NCI-H146 treated with DMSO at 0.1 percent for 48 hours (cell line): ENCODE measurements at regions not wholly inside any gene's neighbourhood (a gene's known extent, or its start where the extent isn't known, plus 50 kb on each side); places are given as distances from the start of the nearest gene placed in this dataset.
A peak's percentile ranks its signal among the peaks of the same experiment; 100 is the strongest.
"Not testable (repeated sequence)": the region's sequence is repeated elsewhere in the genome, so short reads cannot be mapped to it uniquely, and the experiment has no call there.

ENCODE experiments used
- DNase-seq: peaks from one replicate; lab custom pipeline; 2025; ENCODE audit not compliant: unreplicated experiment; lab: John Stamatoyannopoulos, UW

DNA sequence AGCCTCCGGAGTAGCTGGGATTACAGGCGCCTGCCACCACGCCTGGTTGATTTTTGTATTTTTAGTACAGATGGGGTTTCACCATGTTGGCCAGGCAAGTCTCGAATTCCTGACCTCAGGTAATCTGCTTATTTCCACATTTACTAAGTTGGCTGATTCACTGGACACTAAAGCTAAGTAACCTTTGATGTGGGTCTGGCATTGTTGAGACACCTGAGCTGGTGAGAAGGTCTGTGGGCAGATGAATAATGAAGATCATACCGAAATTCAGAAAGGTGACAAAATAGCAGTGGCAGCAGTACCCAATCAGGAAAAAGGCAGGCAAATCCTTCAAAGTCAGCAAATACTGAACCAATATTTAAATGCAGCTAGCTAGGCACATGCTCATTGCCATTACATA, 210.6 kb upstream of the ZNF608 start:
- no peak for DNase-seq

DNA sequence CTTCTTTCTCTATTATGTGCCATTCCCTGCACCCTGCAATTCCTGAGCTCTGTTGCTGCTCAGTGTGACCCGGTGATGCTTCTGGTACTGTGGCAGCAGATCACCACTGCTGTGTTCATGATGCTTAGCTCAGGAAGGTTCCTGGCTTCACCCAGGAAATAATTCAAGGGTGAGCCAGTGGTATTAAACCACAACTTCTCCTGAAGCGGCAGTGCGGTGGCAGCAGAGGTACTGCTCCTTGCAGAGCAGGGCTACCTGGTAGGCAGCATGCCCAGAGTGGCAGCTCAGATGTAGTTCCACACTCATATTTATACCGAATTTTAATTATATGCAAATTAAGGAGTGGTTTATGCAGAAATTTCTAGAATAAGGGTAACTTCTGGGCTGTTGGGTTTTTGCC, 213.8 kb upstream of the ZNF608 start:
- no peak for DNase-seq

DNA sequence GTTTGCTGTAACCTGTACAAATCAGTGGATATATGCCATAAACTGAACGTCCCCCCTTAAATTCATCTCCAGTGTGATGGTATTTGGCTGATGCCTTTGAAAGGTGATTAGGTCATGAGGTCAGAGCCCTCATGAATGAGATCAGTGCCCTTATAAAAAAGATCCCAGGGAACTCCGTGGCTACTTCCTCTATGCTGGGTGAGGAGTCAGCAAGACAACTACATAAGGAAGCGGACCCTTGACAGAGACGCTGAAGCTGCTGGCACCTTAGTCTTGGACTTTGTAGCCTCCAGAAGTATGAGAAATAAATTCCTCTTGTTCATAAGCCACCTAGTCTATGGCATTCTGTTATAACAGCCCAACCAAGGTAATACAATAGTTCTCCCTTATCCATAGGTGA, 215.1 kb upstream of the ZNF608 start:
- no peak for DNase-seq

DNA sequence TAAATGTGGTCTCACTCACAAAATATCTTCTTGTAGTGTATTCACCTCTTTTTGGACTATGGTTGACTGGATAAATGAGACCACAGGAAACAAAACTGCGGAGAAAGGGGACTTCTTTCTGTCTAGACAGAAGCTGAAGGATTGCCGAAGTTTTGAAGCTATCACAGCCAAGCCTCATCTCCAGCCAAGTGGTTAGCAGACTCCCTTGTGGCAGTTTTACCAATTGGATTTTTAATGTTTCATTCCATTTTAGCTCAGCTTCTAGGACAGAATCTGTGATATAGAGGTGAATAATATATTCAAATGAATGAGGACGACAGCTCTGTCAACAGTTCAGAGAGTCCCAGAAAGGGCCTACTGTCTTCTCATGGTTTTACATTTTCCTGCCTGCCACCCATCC, 215.7 kb upstream of the ZNF608 start:
- DNase-seq = no peak

DNA sequence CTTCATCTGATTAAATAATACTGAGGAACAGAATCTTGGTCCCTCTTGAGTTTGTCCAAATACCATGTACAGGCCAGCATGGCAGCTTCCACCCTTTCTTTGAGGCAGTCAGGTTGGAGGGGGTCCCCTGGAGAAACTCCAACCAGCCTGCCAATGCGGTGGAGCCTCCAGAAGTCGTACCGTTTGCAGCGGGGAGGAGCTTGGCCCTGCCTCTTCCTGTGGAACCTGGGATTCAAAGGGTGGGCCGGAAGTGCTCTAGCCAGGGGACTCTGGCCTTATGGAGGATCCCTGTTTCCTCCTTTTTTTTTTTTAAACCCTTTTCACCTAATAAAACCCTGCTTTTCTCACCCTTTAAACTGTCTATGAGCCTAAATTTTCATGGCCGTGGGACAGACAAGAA, 216.3 kb upstream of the ZNF608 start:
- no peak for DNase-seq

DNA sequence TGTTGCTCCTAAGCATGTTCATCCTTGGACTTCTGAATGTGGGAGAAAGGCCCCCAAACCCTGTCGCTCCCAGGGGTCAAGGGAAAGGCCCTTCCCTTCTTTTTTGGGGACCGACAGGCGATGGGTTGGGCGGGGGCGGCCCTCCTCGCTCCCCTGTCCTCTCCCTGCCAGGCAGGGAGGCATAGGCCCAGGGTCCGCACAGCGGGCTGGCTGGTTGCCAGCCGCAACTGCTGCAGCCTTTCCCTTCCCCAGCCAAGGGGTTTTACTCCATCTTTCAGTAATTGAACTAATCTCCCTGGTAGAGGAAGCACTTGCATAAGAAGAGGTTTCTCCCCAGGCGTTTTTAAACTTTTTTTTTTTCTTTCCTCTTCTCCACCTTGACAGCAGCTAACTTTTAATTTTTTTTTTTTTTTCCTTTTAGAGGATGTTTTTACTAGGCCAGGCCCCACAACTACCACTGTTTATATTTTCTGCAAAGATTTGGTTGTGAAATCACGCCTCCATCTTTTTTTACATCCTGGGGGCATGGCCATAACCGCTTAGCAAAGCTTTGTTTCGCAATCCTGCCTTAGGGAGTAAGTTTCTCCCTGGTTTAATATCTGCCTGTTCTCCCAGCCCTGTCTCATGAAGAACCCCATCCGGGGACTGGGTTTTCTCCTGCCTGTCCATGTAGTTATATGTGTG, 216.9 kb upstream of the ZNF608 start:
- no peak for DNase-seq

DNA sequence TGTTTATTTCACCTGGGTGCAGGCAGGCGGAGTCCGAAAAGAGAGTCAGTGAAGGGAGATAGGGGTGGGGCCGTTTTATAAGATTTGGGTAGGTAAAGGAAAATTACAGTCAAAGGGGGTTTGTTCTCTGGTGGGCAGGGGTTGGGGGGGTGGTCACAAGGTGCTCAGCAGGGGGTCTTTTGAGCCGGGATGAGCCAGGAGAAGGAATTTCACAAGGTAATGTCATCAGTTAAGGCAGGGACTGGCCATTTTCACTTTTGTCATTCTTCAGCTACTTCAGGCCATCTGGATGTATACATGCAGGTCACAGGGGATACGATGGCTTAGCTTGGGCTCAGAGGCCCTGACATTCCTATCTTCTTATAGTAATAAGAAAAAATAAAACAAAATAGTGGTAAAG, 220.3 kb upstream of the ZNF608 start:
- DNase-seq = not testable (repeated sequence)

DNA sequence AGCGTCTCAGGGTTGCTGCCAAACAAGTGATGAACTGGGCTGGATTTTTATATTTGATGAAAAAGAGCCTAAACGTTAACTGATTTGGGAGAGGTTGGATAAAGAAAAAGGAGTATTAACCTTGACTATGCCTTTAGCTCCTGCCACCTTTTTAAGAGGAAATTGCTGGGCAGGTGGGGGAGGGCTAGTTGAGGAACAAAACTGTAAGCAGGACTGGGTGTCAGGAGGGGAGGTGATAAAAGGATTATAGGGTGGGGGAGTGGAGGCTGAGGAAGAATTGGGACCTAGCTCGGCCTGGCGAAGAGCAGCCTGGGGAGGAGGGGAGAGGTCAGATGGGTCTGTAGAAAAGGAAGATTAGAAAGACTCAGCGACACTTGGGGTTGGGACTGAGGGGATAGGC, 223.9 kb upstream of the ZNF608 start:
- not testable (repeated sequence) for DNase-seq

DNA sequence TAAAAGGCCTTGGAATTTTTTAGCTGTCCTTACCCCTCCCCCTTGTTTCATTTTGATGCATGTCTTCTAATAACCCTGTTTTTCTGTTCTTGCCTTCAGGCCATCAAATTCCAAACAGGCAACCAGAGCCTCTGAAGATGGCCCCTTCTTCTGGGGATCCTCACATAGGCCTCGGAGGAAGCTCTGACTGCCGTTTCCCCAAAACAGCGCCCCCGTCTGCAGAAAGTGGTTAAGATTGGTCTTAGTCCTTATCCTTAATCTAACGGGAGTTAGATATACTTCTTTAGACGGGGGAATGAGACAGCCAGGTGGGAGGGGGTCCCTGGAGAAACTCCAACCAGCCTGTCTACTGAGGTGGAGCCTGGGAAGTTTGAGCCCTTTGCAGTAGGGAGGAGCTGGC, 226.3 kb upstream of the ZNF608 start:
- no peak for DNase-seq

DNA sequence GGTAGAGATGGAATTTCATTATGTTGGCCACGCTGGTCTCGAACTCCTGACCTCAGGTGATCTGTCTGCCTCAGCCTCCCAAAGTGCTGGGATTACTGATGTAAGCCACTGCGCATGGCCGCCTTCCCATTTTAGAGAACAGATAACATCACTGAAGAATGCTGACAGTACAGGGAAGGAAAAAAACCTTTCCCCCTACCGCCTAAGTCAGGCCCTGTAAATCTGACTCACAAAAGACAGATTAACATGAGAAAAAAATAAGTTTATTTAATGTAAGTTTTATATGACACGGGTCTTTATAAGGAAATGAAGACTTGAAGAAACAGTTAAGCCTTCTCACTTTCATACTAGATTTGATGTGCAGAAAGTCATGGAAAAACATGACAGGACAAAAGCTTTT, 227.2 kb upstream of the ZNF608 start:
- no peak for DNase-seq

DNA sequence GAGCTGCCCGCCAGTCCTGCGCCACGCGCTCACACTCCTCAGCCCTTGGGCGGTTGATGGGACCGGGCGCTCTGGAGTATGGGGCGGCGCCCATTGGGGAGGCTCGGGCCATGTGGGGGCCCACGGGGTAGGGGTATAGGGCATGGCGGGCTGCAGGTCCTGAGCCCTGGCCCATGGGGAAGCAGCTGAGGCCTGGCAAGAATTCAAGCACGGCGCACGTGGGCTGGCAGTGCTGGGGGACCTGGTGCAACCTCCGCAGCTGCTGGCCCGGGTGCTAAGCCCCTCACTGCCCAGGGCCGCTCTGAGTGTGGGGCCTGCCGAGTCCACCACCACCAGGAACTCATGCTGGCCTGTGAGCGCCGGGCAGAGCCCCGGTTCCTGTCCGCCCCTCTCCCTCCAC, 229.6 kb upstream of the ZNF608 start:
- DNase-seq = no peak

DNA sequence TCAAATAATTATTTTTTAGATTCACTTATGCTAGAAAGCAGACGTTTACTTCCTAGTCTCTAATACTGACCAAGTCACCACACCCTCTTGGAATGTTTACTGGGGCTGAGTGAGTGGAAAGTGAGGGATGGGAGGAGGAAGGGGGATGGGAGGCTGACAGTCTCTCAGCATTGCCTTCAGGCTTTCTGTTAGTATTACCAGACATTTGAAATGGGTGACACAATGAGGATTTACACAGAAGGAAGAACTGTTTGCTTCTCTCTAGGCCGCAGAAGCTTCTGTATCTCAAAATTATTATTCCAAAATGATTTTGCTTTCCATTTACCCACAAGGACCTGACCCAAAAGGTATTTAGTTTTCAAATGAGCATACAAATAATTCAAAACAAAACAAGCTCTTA, 232.8 kb upstream of the ZNF608 start:
- peak; percentile 31 for DNase-seq

DNA sequence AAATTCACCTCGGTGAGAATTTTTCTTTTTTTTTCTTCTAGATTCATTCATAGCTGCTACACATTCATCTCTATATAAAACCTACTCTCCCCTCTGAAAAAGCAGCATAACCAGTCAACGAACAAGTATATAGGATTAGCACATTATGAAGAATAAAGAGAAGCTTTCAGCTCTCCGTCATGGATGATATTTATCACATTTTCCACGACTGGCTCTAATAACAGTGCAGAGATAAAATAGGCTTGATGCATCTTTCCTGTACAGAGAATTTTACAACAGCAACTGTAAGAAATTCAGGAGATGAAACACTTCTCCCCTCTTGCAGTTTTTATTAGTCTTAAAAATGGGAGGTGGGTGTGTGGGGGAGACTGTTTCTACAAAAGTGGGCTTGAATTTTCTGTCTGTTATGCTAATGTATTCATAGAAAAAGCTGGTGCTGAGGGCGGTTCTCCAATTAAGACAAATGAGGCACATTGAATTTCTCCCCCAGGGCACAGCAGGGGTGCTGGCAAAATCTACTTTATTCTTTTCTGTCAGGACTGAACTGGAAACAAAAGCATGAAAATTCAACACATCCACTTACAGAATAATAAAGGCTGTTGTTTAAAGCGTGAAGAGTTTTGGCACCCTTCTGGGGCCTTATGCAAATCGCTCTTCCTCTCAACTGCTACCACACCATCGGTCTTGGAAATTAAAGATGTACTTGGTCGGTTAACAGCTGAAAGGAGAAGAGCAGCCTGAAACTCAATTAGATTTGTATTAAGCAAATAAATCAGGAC, 233.9 kb upstream of the ZNF608 start:
- peak; percentile 63 for DNase-seq

DNA sequence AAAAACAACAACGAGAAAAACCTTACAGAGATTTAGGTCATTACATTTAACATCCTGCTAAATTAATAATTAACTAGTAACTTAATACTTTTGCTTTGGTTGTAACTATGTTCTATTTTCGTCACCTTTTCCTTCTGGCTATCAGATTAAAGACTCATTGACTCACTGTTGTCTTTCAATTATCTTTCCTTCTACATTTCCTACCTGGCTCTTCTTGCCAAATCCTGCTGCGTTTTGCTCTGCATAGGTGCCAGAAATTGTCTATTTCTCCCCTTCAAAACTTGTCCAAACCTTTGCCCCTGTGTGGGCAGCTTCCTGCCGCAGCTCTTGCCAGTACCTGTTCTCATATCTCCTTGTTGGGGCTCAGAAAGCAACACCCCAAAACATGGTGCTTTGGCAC, 235.5 kb upstream of the ZNF608 start:
- no peak for DNase-seq

DNA sequence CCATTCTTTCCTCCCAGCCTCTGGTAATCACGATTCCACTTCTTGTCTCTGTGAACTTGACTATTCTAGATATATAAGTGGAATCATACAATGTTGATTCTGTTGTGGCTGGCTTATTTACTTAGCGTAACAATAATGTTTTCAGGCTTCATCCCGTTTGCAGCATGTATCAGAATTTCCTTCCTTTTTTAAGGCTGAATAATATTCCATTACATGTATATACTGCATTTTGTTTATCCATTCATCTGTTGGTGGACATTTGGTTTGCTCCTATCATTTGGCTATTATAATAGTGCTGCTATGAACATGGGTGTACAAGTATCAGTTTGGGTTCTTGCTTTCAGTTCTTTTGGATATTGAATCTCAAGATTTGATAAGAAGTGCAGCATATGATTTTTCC, 239.7 kb upstream of the ZNF608 start:
- DNase-seq = no peak

DNA sequence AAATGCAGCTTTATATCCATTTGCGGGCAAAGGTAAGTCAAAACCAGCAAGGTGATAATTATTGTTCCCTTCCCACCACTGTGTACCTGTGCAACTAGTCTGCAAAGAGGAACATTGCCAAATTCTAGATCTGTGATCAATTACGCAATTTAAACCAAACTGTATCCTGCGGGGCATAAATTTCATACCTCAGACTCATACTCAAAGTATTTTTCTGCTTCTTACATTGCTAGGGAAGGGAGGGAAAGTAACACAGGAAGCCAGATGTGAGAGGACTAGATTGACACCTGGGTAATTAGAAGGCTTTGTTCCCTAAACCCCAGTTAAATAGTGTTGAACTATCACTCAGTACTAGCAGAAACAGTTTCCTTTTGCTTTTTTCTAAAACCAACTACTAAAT, 240.2 kb upstream of the ZNF608 start:
- DNase-seq = no peak

DNA sequence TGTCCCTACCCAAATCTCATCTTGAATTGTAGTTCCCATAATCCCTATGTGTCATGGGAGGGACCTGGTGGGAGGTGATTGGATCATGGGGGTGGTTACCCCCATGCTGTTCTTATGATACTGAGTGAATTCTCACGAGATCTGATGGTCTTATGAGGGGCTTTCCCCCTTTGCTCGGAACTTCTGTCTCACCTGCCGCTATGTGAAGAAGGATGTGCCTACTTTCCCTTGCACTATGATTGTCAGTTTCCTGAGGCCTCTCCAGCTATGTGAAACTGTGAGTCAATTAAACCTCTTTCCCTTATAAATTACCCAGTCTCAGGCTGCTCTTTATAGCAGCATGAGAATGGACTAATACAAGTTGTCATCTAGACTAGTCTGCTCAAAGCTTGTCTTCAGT, 241.3 kb upstream of the ZNF608 start:
- DNase-seq = not testable (repeated sequence)

DNA sequence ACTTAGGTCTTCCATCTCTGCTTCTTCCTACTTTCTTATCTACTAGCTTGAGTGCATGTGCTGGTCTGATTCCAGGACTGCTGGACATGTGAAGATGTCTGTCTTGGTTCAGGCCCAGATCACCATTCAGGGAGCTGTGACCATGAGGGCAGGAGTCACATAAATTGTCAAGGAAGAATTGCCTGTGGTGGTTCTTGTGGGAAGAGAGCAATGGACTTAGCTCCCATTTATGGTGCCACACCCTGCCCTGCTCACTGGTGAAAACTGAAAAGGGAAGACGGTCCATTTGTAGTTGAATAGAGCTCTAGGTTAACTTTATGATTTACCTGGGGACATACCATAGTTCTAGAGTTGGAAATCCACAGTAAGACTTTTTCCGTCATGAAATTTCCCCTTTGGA, 244.3 kb upstream of the ZNF608 start:
- DNase-seq = no peak

DNA sequence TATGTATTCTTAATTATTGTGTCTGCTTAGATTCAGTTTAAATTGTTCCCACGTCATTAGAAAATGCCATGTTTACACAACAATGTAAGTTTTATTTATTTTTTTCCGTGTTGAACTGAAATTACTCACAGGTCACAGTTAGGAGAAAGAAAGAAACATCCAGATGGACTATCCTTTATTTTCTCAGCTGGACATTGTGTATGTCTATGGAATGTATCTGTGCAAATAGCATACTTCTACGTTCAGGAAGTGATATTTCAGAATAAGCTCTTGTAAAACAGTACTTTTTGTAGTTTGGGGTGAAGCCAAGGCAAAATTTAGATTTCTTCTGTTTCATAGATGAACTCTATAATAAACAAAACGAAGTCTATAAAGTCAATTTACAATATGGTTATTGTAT, 249.0 kb upstream of the ZNF608 start:
- no peak for DNase-seq

DNA sequence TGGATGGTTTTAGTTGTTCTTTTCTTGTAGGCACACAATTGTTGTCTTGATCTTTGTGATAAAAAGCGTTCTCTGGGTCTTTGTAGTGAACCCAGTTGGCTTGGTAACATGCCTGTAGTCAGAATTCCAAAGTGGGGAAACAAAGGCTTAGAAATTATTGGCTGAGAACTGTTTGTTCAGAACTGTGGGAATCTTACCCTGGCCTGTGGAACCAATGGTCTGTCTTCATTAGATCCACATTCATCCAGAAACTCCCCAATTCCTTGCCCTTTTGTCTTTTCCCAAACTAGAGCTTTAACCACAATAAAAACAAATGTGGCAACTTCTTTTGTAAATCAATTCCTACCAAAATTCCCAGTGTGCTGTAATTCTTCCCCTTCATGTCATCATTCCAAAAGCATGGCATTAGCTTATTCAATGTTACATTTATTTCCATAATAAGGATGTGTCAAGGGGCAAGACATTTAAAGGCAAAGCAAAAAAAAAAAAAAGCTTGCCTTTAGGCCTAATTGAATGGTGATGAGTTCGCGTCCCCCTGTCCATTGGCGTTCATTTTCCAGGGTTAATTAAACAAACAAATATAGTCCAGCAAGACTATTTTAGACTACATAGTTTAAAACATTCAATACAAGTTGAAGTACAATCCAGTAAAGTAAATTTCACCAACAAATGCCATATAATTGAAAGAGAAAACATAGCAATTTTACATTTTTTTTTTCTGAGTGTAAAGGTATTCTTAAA, 249.8 kb upstream of the ZNF608 start:
- no peak for DNase-seq

DNA sequence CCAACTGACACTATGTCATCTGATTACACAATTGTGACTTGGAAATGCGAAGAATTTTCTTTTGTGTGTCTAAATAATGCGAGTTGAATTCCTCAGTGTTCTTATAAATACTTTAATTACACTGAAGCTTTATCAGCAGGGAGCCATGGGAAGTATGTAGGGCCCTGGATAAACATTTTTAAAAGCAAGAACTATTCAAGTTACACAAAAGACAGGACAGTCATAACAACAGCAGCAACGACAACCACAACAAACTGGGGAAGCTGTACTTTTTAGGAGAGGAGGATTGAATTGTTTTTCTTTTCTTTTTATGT, 250.3 kb upstream of the ZNF608 start:
- no peak for DNase-seq

DNA sequence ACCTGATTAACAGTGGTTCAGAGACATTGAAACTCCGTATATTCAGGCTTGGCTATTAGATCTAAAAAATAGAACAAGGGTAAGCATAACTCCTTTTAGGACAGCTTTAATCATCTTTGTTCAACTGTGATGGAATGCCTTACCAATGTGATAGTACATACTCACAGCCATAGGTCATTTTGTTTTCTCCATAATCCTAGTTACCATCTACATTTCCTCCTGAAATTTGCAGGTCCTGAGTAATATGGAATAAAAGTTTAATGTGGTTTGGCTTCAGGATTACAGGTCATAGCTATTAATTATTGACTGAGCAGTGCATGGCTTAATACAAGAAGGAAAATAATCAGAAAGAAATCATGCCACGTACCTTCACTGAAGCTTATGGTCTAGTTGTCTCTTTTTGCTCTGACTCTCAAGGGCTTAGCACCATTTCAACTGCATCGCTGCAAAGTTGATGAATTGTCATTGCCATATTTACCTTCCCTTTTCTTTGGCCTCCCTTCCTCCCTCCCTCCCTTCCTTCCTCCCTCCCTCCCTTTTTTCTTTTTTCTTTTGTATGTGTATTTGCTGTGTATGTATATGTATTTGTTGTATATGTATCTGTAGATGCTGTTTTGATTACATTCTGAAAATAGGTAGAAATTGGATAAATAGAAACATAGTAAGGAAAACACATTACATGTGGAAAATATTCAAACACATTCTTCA, 250.9 kb upstream of the ZNF608 start:
- DNase-seq = no peak
